H1 (cell line): ENCODE measurements at regions not wholly inside any gene's neighbourhood (a gene's known extent, or its start where the extent isn't known, plus 50 kb on each side); places are given as distances from the start of the nearest gene placed in this dataset.

Experiments used
- BCL11A ChIP-seq, 2 experiments: IDR thresholded peaks; one replicate each; pipeline ENCODE4 v1.6.1; 2011; ENCODE audit warnings: low read depth in 2 of 2, low read length in 2 of 2, mild to moderate bottlenecking in 2 of 2
- CEBPB ChIP-seq: IDR thresholded peaks from 2 replicates; pipeline ENCODE4 v1.6.1; 2012; ENCODE audit warnings: low read depth, low read length
- CHD2 ChIP-seq: IDR thresholded peaks from 2 replicates; pipeline ENCODE4 v1.6.1; 2012; ENCODE audit warnings: low read length, improper control_type of control experiment
- CTCF ChIP-seq, 3 experiments: IDR thresholded peaks; 1 replicate in 2 of 3; 2 replicates in 1 of 3; pipeline versions ENCODE4 v1.5.1 to v1.6.1; 2011; ENCODE audit warnings: low read length in 3 of 3, mild to moderate bottlenecking in 3 of 3, inconsistent platforms in 2 of 3, low read depth in 1 of 3, moderate library complexity in 1 of 3; ENCODE audit not compliant: insufficient read depth in 1 of 3; ENCODE audit errors: control extremely low read depth in 1 of 3
- EGR1 ChIP-seq: IDR thresholded peaks from 2 replicates; pipeline ENCODE4 v1.6.1; 2011; ENCODE audit warnings: low read depth, low read length, borderline replicate concordance
- EP300 ChIP-seq, 2 experiments: IDR thresholded peaks; 1 replicate in 1 of 2; 2 replicates in 1 of 2; pipeline ENCODE4 v1.6.1; 2011 to 2012; ENCODE audit warnings: low read depth in 2 of 2, low read length in 2 of 2, mild to moderate bottlenecking in 2 of 2, borderline replicate concordance in 1 of 2, inconsistent platforms in 1 of 2, moderate library complexity in 1 of 2
- GTF2F1 ChIP-seq: IDR thresholded peaks from 2 replicates; pipeline ENCODE4 v1.6.1; 2012; ENCODE audit warnings: low read depth, low read length, improper control_type of control experiment, borderline replicate concordance
- JUN ChIP-seq: IDR thresholded peaks from 2 replicates; pipeline ENCODE4 v1.6.1; 2011; ENCODE audit warnings: low read depth, mild to moderate bottlenecking, improper control_type of control experiment, low read length
- POLR2A ChIP-seq, 2 experiments: IDR thresholded peaks; 1 replicate in 1 of 2; 2 replicates in 1 of 2; pipeline ENCODE4 v1.6.1; 2011; ENCODE audit warnings: low read depth in 2 of 2, low read length in 2 of 2, mild to moderate bottlenecking in 2 of 2; ENCODE audit errors: control extremely low read depth in 1 of 2
- SUZ12 ChIP-seq: fragments of 200-600 bp; sonication (generic); IDR thresholded peaks from 2 replicates; pipeline ENCODE4 v1.6.1; 2012; ENCODE audit warnings: mild to moderate bottlenecking, inconsistent platforms, low read length, moderate library complexity, mixed read lengths
- TAF1 ChIP-seq: IDR thresholded peaks from 2 replicates; pipeline ENCODE4 v1.6.1; 2011; ENCODE audit warnings: mild to moderate bottlenecking, low read depth, low read length
- TCF12 ChIP-seq: IDR thresholded peaks from 2 replicates; pipeline ENCODE4 v1.6.1; 2011; ENCODE audit warnings: low read depth, mild to moderate bottlenecking, low read length
- ZNF274 ChIP-seq: IDR thresholded peaks from 2 replicates; pipeline ENCODE4 v1.7.0; 2012; ENCODE audit warnings: low read length, borderline replicate concordance; ENCODE audit errors: extremely low read depth

GRCh38 chr4:183029365-183029764 lies 69.7 kb upstream of the WWC2 start:
- TF ChIP-seq CTCF (IDR thresholded peaks at IDR 0.05; ENCODE audit: control extremely low read depth in 1 of 3, insufficient read depth in 1 of 3, low read depth in 1 of 3, low read length in 3 of 3) (no peak), EP300 (IDR thresholded peaks at IDR 0.05; ENCODE audit: borderline replicate concordance in 1 of 2, low read depth in 2 of 2, low read length in 2 of 2) (no peak), TCF12 (no peak), POLR2A (IDR thresholded peaks at IDR 0.05; ENCODE audit: control extremely low read depth in 1 of 2, low read depth in 2 of 2, low read length in 2 of 2) (no peak), JUN (no peak), BCL11A (IDR thresholded peaks at IDR 0.05; ENCODE audit: low read depth in 2 of 2, low read length in 2 of 2) (no peak), ZNF274 (no peak), GTF2F1 (no peak), CHD2 (no peak), TAF1 (no peak), CEBPB (no peak), SUZ12 (no peak), EGR1 (no peak)
